ENCODE measurements at regions not wholly inside any gene's neighbourhood (a gene's known extent, or its start where the extent isn't known, plus 50 kb on each side); places are given as distances from the start of the nearest gene placed in this dataset.

- H3K27me3 ChIP-seq (ENCODE audit: control insufficient read depth, insufficient read depth, low read length): no peaks in the 10 kb centered on the region
- no peak overlapping the region for H2AFZ ChIP-seq (replicated peaks; ENCODE audit: low read length, poor library complexity)
- no peak overlapping the region for H3K4ac ChIP-seq (ENCODE audit: low read depth, low read length)
- DNase-seq (no peak), ATAC-seq (ENCODE audit: low read depth) (no peak)
- H3K9me1 ChIP-seq (ENCODE audit: insufficient read depth, low read length): no peaks in the 10 kb centered on the region
- no peak overlapping the region for H3K9ac ChIP-seq (ENCODE audit: low read depth, low read length)
- no TSS peak for BruUV-seq (replicated peaks)
- H2BK20ac ChIP-seq (ENCODE audit: low read depth, low read length): no peak overlapping the region
- H3K56ac ChIP-seq (ENCODE audit: extremely low read depth, insufficient read depth, low read length): no peak overlapping the region
- POLR2A ChIA-PET (ENCODE audit: unreplicated experiment): no interaction called here
- TF ChIP-seq RAD21 (IDR thresholded peaks at IDR 0.05; ENCODE audit: low read length) (no peak), SMC3 (IDR thresholded peaks at IDR 0.05; ENCODE audit: low read depth, low read length) (no peak), CEBPB (IDR thresholded peaks at IDR 0.05; ENCODE audit: low read depth, low read length) (no peak), MXI1 (IDR thresholded peaks at IDR 0.05; ENCODE audit: borderline replicate concordance, low read depth, low read length) (no peak), MAFK (IDR thresholded peaks at IDR 0.05; ENCODE audit: low read depth, low read length) (no peak), FOS (IDR thresholded peaks at IDR 0.05; ENCODE audit: low read depth, low read length) (no peak), MAZ (IDR thresholded peaks at IDR 0.05; ENCODE audit: borderline replicate concordance, low read depth, low read length) (no peak), CHD1 (IDR thresholded peaks at IDR 0.05; ENCODE audit: low read depth, low read length) (no peak)
- TF ChIP-seq, protein P1, sequence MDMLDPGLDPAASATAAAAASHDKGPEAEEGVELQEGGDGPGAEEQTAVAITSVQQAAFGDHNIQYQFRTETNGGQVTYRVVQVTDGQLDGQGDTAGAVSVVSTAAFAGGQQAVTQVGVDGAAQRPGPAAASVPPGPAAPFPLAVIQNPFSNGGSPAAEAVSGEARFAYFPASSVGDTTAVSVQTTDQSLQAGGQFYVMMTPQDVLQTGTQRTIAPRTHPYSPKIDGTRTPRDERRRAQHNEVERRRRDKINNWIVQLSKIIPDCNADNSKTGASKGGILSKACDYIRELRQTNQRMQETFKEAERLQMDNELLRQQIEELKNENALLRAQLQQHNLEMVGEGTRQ (IDR thresholded peaks at IDR 0.05; ENCODE audit: low read depth, low read length): no peak
- H2BK5ac ChIP-seq (ENCODE audit: low read depth, low read length, poor library complexity, severe bottlenecking): no peak overlapping the region
- no peak overlapping the region for H3K4me2 ChIP-seq (ENCODE audit: low read depth, low read length)
- H2AK9ac ChIP-seq (replicated peaks; ENCODE audit: low read depth, low read length, poor library complexity): no peak overlapping the region
- H2BK120ac ChIP-seq (ENCODE audit: low read depth, low read length): no peak overlapping the region
- in situ Hi-C loops (cut with MboI; ENCODE audit: low sequenced_read_pairs) (no loop called here), dilution Hi-C loops (cut with HindIII; ENCODE audit: low sequenced_read_pairs, unreplicated experiment) (no loop called here), intact Hi-C loops (cut with micrococcal nuclease) (no loop called here)
- no peak overlapping the region for H4K91ac ChIP-seq (ENCODE audit: insufficient read depth, low read depth, low read length)
- H3K4me1 ChIP-seq (ENCODE audit: control insufficient read depth, insufficient read depth, low read length): no peaks in the 10 kb centered on the region
- no peak overlapping the region for H3K18ac ChIP-seq (ENCODE audit: low read depth, low read length)
- no peaks in the 10 kb centered on the region for H3K36me3 ChIP-seq (ENCODE audit: control insufficient read depth, insufficient read depth, low read length)
- no CpG with 5 or more reads among the region's 2 CpGs for WGBS, 2 experiments (ENCODE audit: extremely low coverage in 2 of 2, insufficient read length in 1 of 2)
- H2BK15ac ChIP-seq (ENCODE audit: low read depth, low read length): no peak overlapping the region
- H4K20me1 ChIP-seq (ENCODE audit: insufficient read depth, low read length): no peaks in the 10 kb centered on the region
- no peak overlapping the region for H4K5ac ChIP-seq (ENCODE audit: low read depth, low read length)
- H3K23ac ChIP-seq (ENCODE audit: low read depth, low read length): no peak overlapping the region
- H4K8ac ChIP-seq (ENCODE audit: low read depth in 2 of 2, low read length in 2 of 2): no peak overlapping the region
- no peak overlapping the region for H3K4me3 ChIP-seq (ENCODE audit: insufficient read depth, low read depth, low read length)
- CTCF ChIA-PET: interaction anchor here (0.6 kb wide), 1 partner anchor 203 kb away, joined by 3 read pairs; no protein-coding TSS in a partner anchor
- no peaks in the 10 kb centered on the region for H3K79me1 ChIP-seq (ENCODE audit: low read depth in 1 of 2, low read length in 2 of 2)
- no peak overlapping the region for H3K14ac ChIP-seq (replicated peaks; ENCODE audit: low read depth, low read length)
- H3K9me3 ChIP-seq (ENCODE audit: control insufficient read depth, insufficient read depth, low read length): no peaks in the 10 kb centered on the region
- no peak overlapping the region for H2AK5ac ChIP-seq (ENCODE audit: low read depth, low read length)
- no peak overlapping the region for H3K27ac ChIP-seq (ENCODE audit: insufficient read depth, low read length)
Observed at GRCh38 chr12:30046376-30046775, 262.6 kb upstream of the TMTC1 start.
